Ishikawa (cell line): ENCODE measurements at regions not wholly inside any gene's neighbourhood (a gene's known extent, or its start where the extent isn't known, plus 50 kb on each side); places are given as distances from the start of the nearest gene placed in this dataset.

Experiments
- CEBPB ChIP-seq: IDR thresholded peaks from 2 replicates; pipeline ENCODE4 v1.6.1; 2012
- CREB1 ChIP-seq: IDR thresholded peaks from 2 replicates; pipeline ENCODE4 v1.6.1; 2012; ENCODE audit warnings: low read depth
- EGR1 ChIP-seq: IDR thresholded peaks from 2 replicates; pipeline ENCODE4 v1.6.1; 2012
- EP300 ChIP-seq: IDR thresholded peaks from 2 replicates; pipeline ENCODE4 v1.6.1; 2012; ENCODE audit warnings: borderline replicate concordance
- FOXM1 ChIP-seq: IDR thresholded peaks from 2 replicates; pipeline ENCODE4 v1.6.1; 2012; ENCODE audit warnings: low read depth, borderline replicate concordance
- MAX ChIP-seq: IDR thresholded peaks from 2 replicates; pipeline ENCODE4 v1.6.1; 2012
- NFIC ChIP-seq: IDR thresholded peaks from 2 replicates; pipeline ENCODE4 v1.6.1; 2012
- RAD21 ChIP-seq: IDR thresholded peaks from 2 replicates; pipeline ENCODE4 v1.6.1; 2012; ENCODE audit warnings: low read depth
- REST ChIP-seq: IDR thresholded peaks from 2 replicates; pipeline ENCODE4 v1.6.1; 2012; ENCODE audit warnings: low read depth, mild to moderate bottlenecking
- TAF1 ChIP-seq: IDR thresholded peaks from 2 replicates; pipeline ENCODE4 v1.6.1; 2012; ENCODE audit warnings: low read depth, mild to moderate bottlenecking
- TCF12 ChIP-seq: IDR thresholded peaks from 2 replicates; pipeline ENCODE4 v1.6.1; 2012; ENCODE audit warnings: low read depth
- TEAD4 ChIP-seq: IDR thresholded peaks from 2 replicates; pipeline ENCODE4 v1.6.1; 2012
- USF1 ChIP-seq: IDR thresholded peaks from 2 replicates; pipeline ENCODE4 v1.6.1; 2012
- YY1 ChIP-seq: IDR thresholded peaks from 2 replicates; pipeline ENCODE4 v1.6.1; 2012; ENCODE audit warnings: low read depth
- ZBTB7A ChIP-seq: IDR thresholded peaks from 2 replicates; pipeline ENCODE4 v1.6.1; 2012; ENCODE audit warnings: low read depth

- TF ChIP-seq REST: no peak
- no peak for TF ChIP-seq TCF12
- TF ChIP-seq YY1: no peak
- TF ChIP-seq TEAD4: no peak
- TF ChIP-seq ZBTB7A: no peak
- no peak for TF ChIP-seq USF1
- TF ChIP-seq EP300: no peak
- TF ChIP-seq TAF1: no peak
- no peak for TF ChIP-seq CREB1
These were observed 146.4 kb upstream of the SPATS2L start for GRCh38 chr2:200159829-200160781.

GRCh38 chr2:200161458-200161857, 145.0 kb upstream of the SPATS2L start:
- TF ChIP-seq TAF1 (no peak), EGR1 (no peak), NFIC (no peak), USF1 (no peak), RAD21 (no peak), CREB1 (no peak)

- TF ChIP-seq EGR1 (no peak), ZBTB7A (no peak), CEBPB (no peak), USF1 (no peak), REST (no peak), TEAD4 (no peak), TCF12 (no peak), MAX (no peak), FOXM1 (no peak), NFIC (no peak), CREB1 (no peak), EP300 (no peak), YY1 (no peak), RAD21 (no peak)
These were observed 140.8 kb upstream of the SPATS2L start for GRCh38 chr2:200165687-200166086.

GRCh38 chr2:200168641-200169555, 137.6 kb upstream of the SPATS2L start:
- no peak for TF ChIP-seq EGR1
- TF ChIP-seq TAF1: no peak
- TF ChIP-seq USF1: no peak
- TF ChIP-seq RAD21: no peak
- no peak for TF ChIP-seq CREB1
- TF ChIP-seq FOXM1: no peak
- no peak for TF ChIP-seq CEBPB

- no peak for TF ChIP-seq YY1
- TF ChIP-seq USF1: no peak
- TF ChIP-seq ZBTB7A: no peak
- no peak for TF ChIP-seq EGR1
- TF ChIP-seq EP300: no peak
- TF ChIP-seq RAD21: no peak
- TF ChIP-seq TAF1: no peak
- TF ChIP-seq TEAD4: no peak
- TF ChIP-seq CREB1: no peak
- TF ChIP-seq REST: no peak
These were observed 136.3 kb upstream of the SPATS2L start for GRCh38 chr2:200170221-200170620.
